Calu3 (cell line): ENCODE measurements at regions not wholly inside any gene's neighbourhood (a gene's known extent, or its start where the extent isn't known, plus 50 kb on each side); places are given as distances from the start of the nearest gene placed in this dataset.

Experiments used
- BruUV-seq: library from RNA; stranded (reverse); fragments of 400-500 nt; replicated peaks from 2 replicates; lab custom pipeline; 2021; lab: Mats Ljungman, UMichigan
- CTCF ChIA-PET: fragments of 300-600 bp; sonication (Branson Sonifier 250); formaldehyde crosslinking; loops from one replicate; lab custom pipeline; 2022; ENCODE audit warnings: antibody characterized with exemption; lab: Charles Lee
- DNase-seq: peaks from one replicate; pipeline ENCODE4 v3.0.0; 2022
- H3K27ac Mint-ChIP-seq: one replicate; pipeline ENCODE4 v1.8.0; 2022; ENCODE audit warnings: mixed read lengths; ENCODE audit not compliant: unreplicated experiment
- H3K27me3 Mint-ChIP-seq: one replicate; pipeline ENCODE4 v1.8.0; 2022; ENCODE audit warnings: mixed read lengths; ENCODE audit not compliant: unreplicated experiment
- H3K36me3 Mint-ChIP-seq: one replicate; pipeline ENCODE4 v1.8.0; 2022; ENCODE audit warnings: mild to moderate bottlenecking, moderate library complexity, mixed read lengths; ENCODE audit not compliant: insufficient read depth, unreplicated experiment
- H3K4me1 Mint-ChIP-seq: one replicate; pipeline ENCODE4 v1.8.0; 2022; ENCODE audit warnings: mild to moderate bottlenecking, low read depth, mixed read lengths; ENCODE audit not compliant: unreplicated experiment
- H3K4me3 Mint-ChIP-seq: one replicate; pipeline ENCODE4 v1.8.0; 2022; ENCODE audit warnings: mild to moderate bottlenecking, low read depth, moderate library complexity, mixed read lengths; ENCODE audit not compliant: unreplicated experiment
- H3K9me3 Mint-ChIP-seq: one replicate; pipeline ENCODE4 v1.8.0; 2022; ENCODE audit warnings: low read depth, mixed read lengths; ENCODE audit not compliant: unreplicated experiment
- CTCF ChIP-seq: fragments of 200-600 bp; IDR thresholded peaks from one replicate; pipeline ENCODE4 v1.8.0; 2022; ENCODE audit warnings: antibody characterized with exemption; ENCODE audit not compliant: unreplicated experiment
- intact Hi-C: fragments of 100-400 bp; cut with micrococcal nuclease; formaldehyde crosslinking; loops from one replicate; pipeline ENCODE4 v1.10.0; 2022; ENCODE audit not compliant: unreplicated experiment

- Mint-ChIP-seq H3K36me3 (no peaks in the 10 kb centered on the region), H3K9me3 (peaks cover 9% of the 10 kb centered on the region)
- BruUV-seq: no TSS peak
Measured at GRCh38 chr1:101453844-101454243, 217.0 kb downstream of the S1PR1 start.

GRCh38 chr1:101455166-101455565 is 218.3 kb downstream of the S1PR1 start:
- H3K27me3 Mint-ChIP-seq: peaks cover 13% of the 10 kb centered on the region
- peaks cover 9% of the 10 kb centered on the region for H3K9me3 Mint-ChIP-seq
- no peak for DNase-seq
- CTCF ChIA-PET: no interaction called here
- no peak overlapping the region for H3K27ac Mint-ChIP-seq
- H3K4me3 Mint-ChIP-seq: no peak overlapping the region
- BruUV-seq: no TSS peak
- intact Hi-C loops: no loop called here
- TF ChIP-seq CTCF: no peak
- H3K36me3 Mint-ChIP-seq: no peaks in the 10 kb centered on the region
- H3K4me1 Mint-ChIP-seq: no peaks in the 10 kb centered on the region

More at GRCh38 chr1:101453844-101454243, 217.0 kb downstream of the S1PR1 start:
- H3K4me1 Mint-ChIP-seq: no peaks in the 10 kb centered on the region
- H3K27ac Mint-ChIP-seq: no peak overlapping the region
- DNase-seq: no peak
- H3K4me3 Mint-ChIP-seq: no peak overlapping the region
- CTCF ChIA-PET: no interaction called here
- intact Hi-C loops: no loop called here
- H3K27me3 Mint-ChIP-seq: peaks cover 21% of the 10 kb centered on the region
- no peak for TF ChIP-seq CTCF

- BruUV-seq: no TSS peak
- CTCF ChIA-PET: no interaction called here
- no peak for DNase-seq
- Mint-ChIP-seq H3K27ac (no peak overlapping the region), H3K4me1 (no peaks in the 10 kb centered on the region), H3K4me3 (no peak overlapping the region), H3K36me3 (no peaks in the 10 kb centered on the region), H3K9me3 (no peaks in the 10 kb centered on the region), H3K27me3 (no peaks in the 10 kb centered on the region)
- TF ChIP-seq CTCF: no peak
- intact Hi-C loops: no loop called here
Measured at GRCh38 chr1:101460739-101461138, 223.9 kb downstream of the S1PR1 start.

GRCh38 chr1:101463195-101463594 is 226.4 kb downstream of the S1PR1 start:
- no peak overlapping the region for H3K4me3 Mint-ChIP-seq

More at GRCh38 chr1:101463195-101463594, 226.4 kb downstream of the S1PR1 start:
- intact Hi-C loops: no loop called here
- BruUV-seq: no TSS peak
- Mint-ChIP-seq H3K9me3 (no peaks in the 10 kb centered on the region), H3K36me3 (no peaks in the 10 kb centered on the region), H3K27me3 (no peaks in the 10 kb centered on the region), H3K4me1 (no peaks in the 10 kb centered on the region), H3K27ac (no peak overlapping the region)
- DNase-seq: no peak
- CTCF ChIA-PET: no interaction called here
- no peak for TF ChIP-seq CTCF
